Right lobe of liver (tissue), 6 donors: ENCODE measurements at regions not wholly inside any gene's neighbourhood (a gene's known extent, or its start where the extent isn't known, plus 50 kb on each side); places are given as distances from the start of the nearest gene placed in this dataset.

Source experiments
- ATAC-seq, 4 donors: fragments of 200-7000 bp; cut with Tn5 transposase; one replicate each; pipeline ENCODE4 v1.9.1; 2020; ENCODE audit warnings: mild to moderate bottlenecking in 4 of 4, moderate library complexity in 4 of 4
- DNase-seq, 3 donors: peaks; one replicate each; pipeline ENCODE4 v3.0.0-alpha.2; 2020
- H3K27ac ChIP-seq, 3 donors: fragments of 200-600 bp; one replicate each; pipeline ENCODE4 v1.8.0; 2022
- H3K27me3 ChIP-seq, 2 donors: fragments of 200-600 bp; one replicate each; pipeline ENCODE4 v1.8.0; 2022
- H3K36me3 ChIP-seq, 4 donors: fragments of 200-600 bp; sonication (generic) in 1 of 4; one replicate each; pipeline versions ENCODE4 v1.5.1 to v1.8.0; 2017 to 2022; ENCODE audit warnings: control low read depth in 1 of 4
- H3K4me1 ChIP-seq, 4 donors: fragments of 200-600 bp; sonication (generic) in 1 of 4; one replicate each; pipeline versions ENCODE4 v1.5.1 to v1.8.0; 2017 to 2022; ENCODE audit warnings: control low read depth in 1 of 4
- H3K4me3 ChIP-seq, 3 donors: fragments of 200-600 bp; one replicate each; pipeline ENCODE4 v1.8.0; 2022
- H3K9me3 ChIP-seq, 4 donors: fragments of 200-600 bp; sonication (generic) in 1 of 4; one replicate each; pipeline versions ENCODE4 v1.5.1 to v1.8.0; 2017 to 2022; ENCODE audit warnings: control low read depth in 1 of 4
- POLR2A ChIP-seq: fragments of 450-650 bp; IDR thresholded peaks from one replicate; pipeline ENCODE4 v1.6.1; 2017; ENCODE audit warnings: antibody characterized with exemption, mild to moderate bottlenecking
- WGBS: methylation state at CpG from one replicate; pipeline ENCODE4 v1.1.6; 2018; ENCODE audit warnings: low coverage, low lambda C conversion rate; ENCODE audit not compliant: insufficient coverage; ENCODE audit errors: missing lambda C conversion rate; 5-methylcytosine and 5-hydroxymethylcytosine counted together
- intact Hi-C, 2 donors: fragments of 100-400 bp; cut with DNase I; formaldehyde crosslinking; loops; one replicate each; pipeline versions ENCODE4 v1.11.2 to v1.14.1; 2022
- TF ChIP-seq, protein P1 (sequence below), 4 donors: fragments of 200-600 bp in 3 of 4; fragments of 450-650 bp in 1 of 4; IDR thresholded peaks; one replicate each; pipeline versions ENCODE4 v1.5.1 to v1.8.0; 2016 to 2022; ENCODE audit warnings: antibody characterized with exemption in 4 of 4, mild to moderate bottlenecking in 2 of 4
- donor health status: DM: no; HTN: yes; CAD: no.
- donor health status: DM: no; HTN: no; CAD: no.
- donor health status: DM: no; HTN: no; CAD: no.
- donor health status: DM: no; HTN: yes; CAD: no.
- donor health status: DM: no; HTN: yes; CAD: no.

GRCh38 chr4:189050643-189051042 is 890.0 kb upstream of the FRG1 start:
- Histone ChIP-seq H3K9me3 (no peaks in the 10 kb centered on the region), H3K27ac (no peak overlapping the region), H3K4me1 (no peaks in the 10 kb centered on the region), H3K4me3 (no peak overlapping the region), H3K27me3 (peaks cover 0 to 7% of the 10 kb centered on the region in 2 donors), H3K36me3 (no peaks in the 10 kb centered on the region)
- intact Hi-C loops: no loop called here
- WGBS: 62% methylated on average over 8 of the region's 8 CpGs
- no peak for TF ChIP-seq POLR2A
- TF ChIP-seq, protein P1, sequence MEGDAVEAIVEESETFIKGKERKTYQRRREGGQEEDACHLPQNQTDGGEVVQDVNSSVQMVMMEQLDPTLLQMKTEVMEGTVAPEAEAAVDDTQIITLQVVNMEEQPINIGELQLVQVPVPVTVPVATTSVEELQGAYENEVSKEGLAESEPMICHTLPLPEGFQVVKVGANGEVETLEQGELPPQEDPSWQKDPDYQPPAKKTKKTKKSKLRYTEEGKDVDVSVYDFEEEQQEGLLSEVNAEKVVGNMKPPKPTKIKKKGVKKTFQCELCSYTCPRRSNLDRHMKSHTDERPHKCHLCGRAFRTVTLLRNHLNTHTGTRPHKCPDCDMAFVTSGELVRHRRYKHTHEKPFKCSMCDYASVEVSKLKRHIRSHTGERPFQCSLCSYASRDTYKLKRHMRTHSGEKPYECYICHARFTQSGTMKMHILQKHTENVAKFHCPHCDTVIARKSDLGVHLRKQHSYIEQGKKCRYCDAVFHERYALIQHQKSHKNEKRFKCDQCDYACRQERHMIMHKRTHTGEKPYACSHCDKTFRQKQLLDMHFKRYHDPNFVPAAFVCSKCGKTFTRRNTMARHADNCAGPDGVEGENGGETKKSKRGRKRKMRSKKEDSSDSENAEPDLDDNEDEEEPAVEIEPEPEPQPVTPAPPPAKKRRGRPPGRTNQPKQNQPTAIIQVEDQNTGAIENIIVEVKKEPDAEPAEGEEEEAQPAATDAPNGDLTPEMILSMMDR (IDR thresholded peaks at IDR 0.05): no peak
- no peak for DNase-seq
- no peak for ATAC-seq

- Histone ChIP-seq H3K4me3 (no peak overlapping the region), H3K4me1 (no peaks in the 10 kb centered on the region), H3K27ac (no peak overlapping the region), H3K36me3 (no peaks in the 10 kb centered on the region), H3K9me3 (no peaks in the 10 kb centered on the region), H3K27me3 (peaks cover 0 to 7% of the 10 kb centered on the region in 2 donors)
- TF ChIP-seq, protein P1 (IDR thresholded peaks at IDR 0.05): no peak
- TF ChIP-seq POLR2A: no peak
- 55% methylated on average over 5 of the region's 7 CpGs for WGBS
- intact Hi-C loops: no loop called here
- DNase-seq: no peak
- no peak for ATAC-seq
Measured at GRCh38 chr4:189053621-189054020, 887.1 kb upstream of the FRG1 start.

DNA sequence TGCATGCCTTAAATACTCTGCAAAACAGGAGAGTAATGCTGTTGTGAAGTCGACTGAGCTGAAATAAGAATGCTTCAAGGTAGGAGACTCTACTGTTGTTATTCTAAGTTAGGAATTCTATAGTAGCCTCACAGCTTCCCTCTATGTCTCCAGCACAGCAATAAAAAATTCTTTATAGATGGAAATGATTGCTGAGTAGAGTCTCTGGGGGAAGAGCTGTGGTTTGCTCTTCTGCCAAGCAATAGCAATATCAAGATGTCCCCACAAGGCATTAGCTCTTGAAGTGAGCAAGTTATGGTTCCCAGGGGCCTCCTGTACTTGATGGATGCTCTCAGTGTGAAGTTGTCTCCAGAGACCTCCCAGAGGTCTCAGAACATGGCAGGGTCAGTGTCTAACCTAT is 880.6 kb upstream of the FRG1 start:
- no peak for ATAC-seq
- 29% methylated on average over 1 of the region's 1 CpG for WGBS
- Histone ChIP-seq H3K27me3 (no peaks in the 10 kb centered on the region), H3K27ac (no peak overlapping the region), H3K9me3 (no peaks in the 10 kb centered on the region), H3K4me3 (no peak overlapping the region), H3K36me3 (no peaks in the 10 kb centered on the region), H3K4me1 (no peaks in the 10 kb centered on the region)
- intact Hi-C loops: no loop called here
- no peak for TF ChIP-seq POLR2A
- TF ChIP-seq, protein P1 (IDR thresholded peaks at IDR 0.05): no peak
- no peak for DNase-seq

GRCh38 chr4:189062047-189062820 is 878.4 kb upstream of the FRG1 start:
- no peaks in the 10 kb centered on the region for H3K9me3 ChIP-seq
- H3K4me1 ChIP-seq: no peaks in the 10 kb centered on the region
- 37% methylated on average over 2 of the region's 2 CpGs for WGBS
- no peak overlapping the region for H3K27ac ChIP-seq
- TF ChIP-seq, protein P1 (IDR thresholded peaks at IDR 0.05): no peak
- no peak for TF ChIP-seq POLR2A
- no peaks in the 10 kb centered on the region for H3K27me3 ChIP-seq
- ATAC-seq (no peak), DNase-seq (no peak)
- no peaks in the 10 kb centered on the region for H3K36me3 ChIP-seq
- intact Hi-C loops: no loop called here
- H3K4me3 ChIP-seq: no peak overlapping the region
